Activated CD4-positive, alpha-beta memory T cell treated with anti-CD3 and anti-CD28 coated beads, Interleukin-2, amount 10 ng/mL, durations not matched to agents 7 days and 5 days (primary cell): ENCODE measurements at regions not wholly inside any gene's neighbourhood (a gene's known extent, or its start where the extent isn't known, plus 50 kb on each side); places are given as distances from the start of the nearest gene placed in this dataset.
"Not testable (repeated sequence)": the region's sequence is repeated elsewhere in the genome, so short reads cannot be mapped to it uniquely, and the experiment has no call there.

Experiments used
- CTCF ChIA-PET: fragments of 350-600 bp; sonication (Branson Sonifier 250); formaldehyde crosslinking; loops from one replicate; lab custom pipeline; 2021; ENCODE audit warnings: antibody characterized with exemption, inconsistent platforms; lab: Charles Lee
- POLR2A ChIA-PET: fragments of 350-600 bp; sonication (Branson Sonifier 250); formaldehyde crosslinking; loops from one replicate; lab custom pipeline; 2021; ENCODE audit warnings: antibody characterized with exemption; lab: Charles Lee
- DNase-seq: peaks from one replicate; pipeline ENCODE4 v3.0.0-alpha.2; 2020
- H3K27ac Mint-ChIP-seq: one replicate; pipeline ENCODE4 v1.8.0; 2021; ENCODE audit warnings: mild to moderate bottlenecking, mixed read lengths
- H3K27me3 Mint-ChIP-seq: one replicate; pipeline ENCODE4 v1.8.0; 2021; ENCODE audit warnings: mixed read lengths
- H3K36me3 Mint-ChIP-seq: one replicate; pipeline ENCODE4 v1.8.0; 2021; ENCODE audit warnings: low read depth, mixed read lengths
- H3K4me1 Mint-ChIP-seq: one replicate; pipeline ENCODE4 v1.8.0; 2021; ENCODE audit warnings: mixed read lengths
- H3K4me3 Mint-ChIP-seq: one replicate; pipeline ENCODE4 v1.8.0; 2021; ENCODE audit warnings: mild to moderate bottlenecking, mixed read lengths
- H3K9me3 Mint-ChIP-seq: one replicate; pipeline ENCODE4 v1.8.0; 2021; ENCODE audit warnings: mixed read lengths

DNA sequence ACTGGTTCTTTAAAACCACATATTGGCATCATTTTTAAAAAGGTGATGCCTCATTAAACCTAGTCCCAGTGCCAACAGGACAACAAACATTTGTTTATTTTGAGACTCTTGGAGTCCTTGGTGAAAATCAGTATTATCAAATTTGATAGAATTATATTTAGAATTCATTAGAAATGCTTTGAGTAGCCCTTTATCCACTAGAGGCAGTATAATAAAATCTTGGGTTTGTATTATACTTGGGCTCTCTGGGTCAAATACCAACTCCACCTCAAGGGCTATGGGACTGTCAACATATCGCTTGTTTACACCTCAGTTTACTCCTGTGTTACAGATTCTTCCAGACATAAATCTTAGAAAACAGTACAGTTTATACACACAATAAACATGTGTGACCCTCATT, 335.7 kb upstream of the FSTL5 start:
- CTCF ChIA-PET, result no interaction called here
- Mint-ChIP-seq H3K36me3 (no peaks in the 10 kb centered on the region), H3K27ac (no peak overlapping the region), H3K27me3 (no peaks in the 10 kb centered on the region), H3K4me3 (no peak overlapping the region), H3K9me3 (no peaks in the 10 kb centered on the region), H3K4me1 (no peaks in the 10 kb centered on the region)
- no peak for DNase-seq
- POLR2A ChIA-PET, result no interaction called here

GRCh38 chr4:162498168-162498567, 334.4 kb upstream of the FSTL5 start:
- no peak for DNase-seq
- Mint-ChIP-seq H3K36me3 (no peaks in the 10 kb centered on the region), H3K27me3 (no peaks in the 10 kb centered on the region), H3K9me3 (no peaks in the 10 kb centered on the region), H3K4me1 (no peaks in the 10 kb centered on the region), H3K4me3 (no peak overlapping the region), H3K27ac (no peak overlapping the region)
- ChIA-PET POLR2A (no interaction called here), CTCF (interaction anchor here (0.9 to 1.7 kb wide), 4 partner anchors 9 to 1052 kb away, joined by 3 to 11 read pairs (median 4); no protein-coding TSS in a partner anchor)

GRCh38 chr4:162497564-162498167, 333.9 kb upstream of the FSTL5 start:
- Mint-ChIP-seq H3K9me3 (no peaks in the 10 kb centered on the region), H3K36me3 (no peaks in the 10 kb centered on the region), H3K27me3 (no peaks in the 10 kb centered on the region), H3K4me1 (no peaks in the 10 kb centered on the region), H3K4me3 (no peak overlapping the region), H3K27ac (no peak overlapping the region)
- ChIA-PET POLR2A (no interaction called here), CTCF (interaction anchor here (0.9 to 1.7 kb wide), 4 partner anchors 10 to 1053 kb away, joined by 3 to 11 read pairs (median 4); no protein-coding TSS in a partner anchor)
- DNase-seq, result peak; percentile 18

- Mint-ChIP-seq H3K27ac (no peak overlapping the region), H3K4me1 (no peaks in the 10 kb centered on the region), H3K9me3 (no peaks in the 10 kb centered on the region), H3K27me3 (no peaks in the 10 kb centered on the region), H3K36me3 (no peaks in the 10 kb centered on the region), H3K4me3 (no peak overlapping the region)
- ChIA-PET POLR2A (no interaction called here), CTCF (no interaction called here)
- DNase-seq, result no peak
Observed at GRCh38 chr4:162494935-162495334, 331.1 kb upstream of the FSTL5 start.

DNA sequence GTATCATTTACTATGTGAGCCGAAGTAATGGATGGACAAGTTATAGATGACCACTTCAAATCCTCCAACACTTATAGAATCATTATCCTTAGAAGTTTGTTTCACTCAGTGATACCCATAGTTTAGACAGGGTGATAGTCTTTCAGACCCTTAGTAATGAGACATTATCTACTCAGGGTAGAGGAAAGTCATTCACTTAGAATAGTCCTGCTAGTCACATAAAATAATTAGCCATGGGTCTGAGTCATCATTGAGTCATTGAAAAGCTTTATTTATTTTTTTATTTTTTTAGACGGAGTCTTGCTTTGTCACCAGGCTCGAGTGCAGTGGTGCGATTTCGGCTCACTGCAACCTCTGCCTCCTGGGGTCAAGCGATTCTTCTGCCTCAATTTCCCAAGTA, 321.7 kb upstream of the FSTL5 start:
- Mint-ChIP-seq H3K4me1 (no peaks in the 10 kb centered on the region), H3K4me3 (no peak overlapping the region), H3K36me3 (no peaks in the 10 kb centered on the region), H3K27ac (no peak overlapping the region), H3K9me3 (no peaks in the 10 kb centered on the region), H3K27me3 (no peaks in the 10 kb centered on the region)
- POLR2A ChIA-PET, result no interaction called here
- CTCF ChIA-PET, result no interaction called here
- no peak for DNase-seq

DNA sequence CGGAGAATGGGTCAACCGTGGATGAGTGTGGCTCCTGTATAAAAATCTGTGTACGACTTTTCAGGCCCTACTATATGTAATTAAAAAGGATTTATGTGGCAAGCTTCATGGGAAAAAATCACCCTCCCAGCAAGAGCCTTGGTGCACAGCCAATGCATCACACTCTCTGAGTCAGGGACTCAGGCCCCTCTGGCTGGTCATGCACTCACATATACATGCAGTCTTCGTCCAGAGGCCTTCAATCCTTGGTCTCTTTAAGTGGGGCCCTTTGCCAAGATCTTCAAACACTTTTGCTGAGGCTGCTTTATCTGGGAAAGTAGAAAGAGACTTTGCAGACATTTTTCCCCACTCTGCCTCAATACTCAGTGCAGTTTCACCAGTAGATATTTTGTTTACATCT, 311.4 kb upstream of the FSTL5 start:
- ChIA-PET CTCF (no interaction called here), POLR2A (no interaction called here)
- no peak overlapping the region for H3K4me3 Mint-ChIP-seq
- DNase-seq, result no peak
- H3K27ac Mint-ChIP-seq, result no peak overlapping the region
- no peaks in the 10 kb centered on the region for H3K36me3 Mint-ChIP-seq
- H3K9me3 Mint-ChIP-seq, result no peaks in the 10 kb centered on the region
- H3K27me3 Mint-ChIP-seq, result no peaks in the 10 kb centered on the region
- no peaks in the 10 kb centered on the region for H3K4me1 Mint-ChIP-seq

DNA sequence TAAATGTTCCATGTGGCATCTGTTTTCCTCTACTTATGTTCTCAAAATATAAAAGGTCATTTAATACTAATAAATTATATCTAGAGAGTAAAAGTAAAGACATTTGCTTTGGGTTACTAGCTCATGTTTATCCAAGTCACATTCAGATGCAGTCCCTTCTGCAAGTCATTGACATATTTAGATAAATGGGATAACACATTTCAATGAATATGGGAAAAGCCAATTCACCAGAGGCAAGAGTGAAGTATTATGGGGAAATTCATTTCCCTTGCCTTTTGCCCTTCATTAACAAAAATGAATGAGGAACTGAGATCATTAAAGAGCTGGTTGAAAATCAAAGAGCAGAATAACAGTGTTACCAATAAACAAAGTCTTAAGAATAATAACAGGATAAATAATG, 306.2 kb upstream of the FSTL5 start:
- CTCF ChIA-PET, result no interaction called here
- Mint-ChIP-seq H3K36me3 (no peaks in the 10 kb centered on the region), H3K27me3 (no peaks in the 10 kb centered on the region), H3K9me3 (no peaks in the 10 kb centered on the region), H3K4me1 (no peaks in the 10 kb centered on the region), H3K4me3 (no peak overlapping the region), H3K27ac (no peak overlapping the region)
- POLR2A ChIA-PET, result no interaction called here
- no peak for DNase-seq

- H3K27me3 Mint-ChIP-seq, H3K36me3 Mint-ChIP-seq, CTCF ChIA-PET, H3K4me1 Mint-ChIP-seq, H3K4me3 Mint-ChIP-seq, POLR2A ChIA-PET, H3K27ac Mint-ChIP-seq, DNase-seq, H3K9me3 Mint-ChIP-seq: not testable (repeated sequence)
Observed at GRCh38 chr4:162465356-162465755, 301.6 kb upstream of the FSTL5 start.

DNA sequence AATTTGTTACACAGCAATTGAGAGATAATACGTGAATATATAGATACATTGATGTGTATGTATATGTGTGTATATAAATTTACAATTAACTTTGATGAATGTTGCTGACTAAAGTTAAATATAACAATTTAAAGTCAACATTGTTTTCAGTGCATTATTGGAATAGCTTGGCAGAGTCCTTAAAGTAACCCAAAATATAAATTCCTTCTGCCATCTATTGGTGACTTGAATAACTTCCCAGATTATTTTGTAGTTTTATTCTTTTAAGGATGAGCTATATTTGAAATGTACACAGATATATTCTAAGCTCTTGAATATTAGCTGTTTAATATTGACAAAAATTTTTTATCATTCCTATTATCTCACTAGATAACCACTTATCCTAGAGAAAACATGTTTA, 298.2 kb upstream of the FSTL5 start:
- Mint-ChIP-seq H3K36me3 (no peaks in the 10 kb centered on the region), H3K27ac (no peak overlapping the region), H3K4me1 (no peaks in the 10 kb centered on the region), H3K9me3 (no peaks in the 10 kb centered on the region), H3K4me3 (no peak overlapping the region), H3K27me3 (no peaks in the 10 kb centered on the region)
- DNase-seq, result no peak
- POLR2A ChIA-PET, result no interaction called here
- CTCF ChIA-PET, result no interaction called here

DNA sequence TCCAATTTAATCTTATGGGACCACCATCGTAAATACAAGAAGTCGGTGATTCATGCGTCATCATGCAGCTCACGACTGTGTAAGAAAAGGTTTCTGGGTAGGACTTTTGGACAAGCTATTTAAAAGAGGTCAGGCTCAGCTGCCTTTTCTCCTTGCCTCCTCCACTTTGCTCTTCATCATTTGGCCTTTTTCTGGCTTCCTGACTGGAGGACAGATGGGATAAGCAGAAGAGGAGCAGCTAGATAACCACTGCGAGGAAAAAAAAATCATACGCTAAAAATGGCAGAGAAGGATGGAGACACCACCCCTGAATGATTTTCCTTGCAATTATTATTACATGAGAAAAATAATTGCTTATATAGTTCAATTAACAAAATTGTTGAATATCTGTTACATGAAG, 294.3 kb upstream of the FSTL5 start:
- Mint-ChIP-seq H3K4me3 (no peak overlapping the region), H3K9me3 (no peaks in the 10 kb centered on the region), H3K27me3 (no peaks in the 10 kb centered on the region), H3K27ac (no peak overlapping the region), H3K36me3 (no peaks in the 10 kb centered on the region), H3K4me1 (no peaks in the 10 kb centered on the region)
- ChIA-PET POLR2A (no interaction called here), CTCF (no interaction called here)
- no peak for DNase-seq

DNA sequence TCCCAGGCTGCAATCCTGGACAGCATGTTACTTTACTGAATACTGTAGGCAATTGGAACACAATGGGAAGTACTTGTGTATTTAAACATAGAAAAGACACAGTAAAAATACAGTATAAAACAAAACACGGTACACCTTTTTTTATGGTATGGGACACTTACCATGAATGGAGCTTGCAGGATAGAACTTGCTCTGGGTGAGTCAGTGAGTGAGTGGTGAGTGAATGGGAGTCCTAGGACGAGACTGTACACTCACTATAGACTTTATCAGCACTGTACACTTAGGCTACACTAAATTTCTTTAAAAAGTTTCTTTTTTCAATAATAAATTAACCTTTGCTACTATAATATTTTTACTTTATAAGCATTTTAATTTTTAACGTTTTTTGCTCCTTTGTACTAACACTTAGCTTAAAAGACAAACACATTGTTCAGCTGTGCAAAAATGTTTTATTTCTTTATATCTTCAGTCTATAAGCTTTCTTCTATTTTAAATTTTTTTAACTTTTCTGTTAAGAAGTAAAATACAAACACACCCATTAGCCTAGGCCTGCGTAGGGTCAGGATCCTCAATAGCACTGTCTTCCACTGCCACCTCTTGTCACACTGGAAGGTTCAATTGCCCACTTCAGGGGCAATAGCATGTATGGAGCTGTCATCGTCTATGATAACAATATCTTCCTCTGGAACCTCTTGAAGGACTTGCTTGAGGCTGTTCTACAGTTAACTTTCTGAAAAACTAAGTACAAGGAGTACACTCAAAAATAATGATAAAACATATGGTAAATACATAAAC, 293.5 kb upstream of the FSTL5 start:
- ChIA-PET POLR2A (no interaction called here), CTCF (no interaction called here)
- Mint-ChIP-seq H3K27me3 (no peaks in the 10 kb centered on the region), H3K4me3 (no peak overlapping the region), H3K36me3 (no peaks in the 10 kb centered on the region), H3K27ac (no peak overlapping the region), H3K4me1 (no peaks in the 10 kb centered on the region), H3K9me3 (no peaks in the 10 kb centered on the region)
- no peak for DNase-seq

GRCh38 chr4:162456106-162456505, 292.3 kb upstream of the FSTL5 start:
- POLR2A ChIA-PET, result no interaction called here
- Mint-ChIP-seq H3K4me3 (no peak overlapping the region), H3K9me3 (no peaks in the 10 kb centered on the region), H3K27me3 (no peaks in the 10 kb centered on the region), H3K27ac (no peak overlapping the region), H3K36me3 (no peaks in the 10 kb centered on the region), H3K4me1 (no peaks in the 10 kb centered on the region)
- CTCF ChIA-PET, result no interaction called here
- DNase-seq, result no peak

DNA sequence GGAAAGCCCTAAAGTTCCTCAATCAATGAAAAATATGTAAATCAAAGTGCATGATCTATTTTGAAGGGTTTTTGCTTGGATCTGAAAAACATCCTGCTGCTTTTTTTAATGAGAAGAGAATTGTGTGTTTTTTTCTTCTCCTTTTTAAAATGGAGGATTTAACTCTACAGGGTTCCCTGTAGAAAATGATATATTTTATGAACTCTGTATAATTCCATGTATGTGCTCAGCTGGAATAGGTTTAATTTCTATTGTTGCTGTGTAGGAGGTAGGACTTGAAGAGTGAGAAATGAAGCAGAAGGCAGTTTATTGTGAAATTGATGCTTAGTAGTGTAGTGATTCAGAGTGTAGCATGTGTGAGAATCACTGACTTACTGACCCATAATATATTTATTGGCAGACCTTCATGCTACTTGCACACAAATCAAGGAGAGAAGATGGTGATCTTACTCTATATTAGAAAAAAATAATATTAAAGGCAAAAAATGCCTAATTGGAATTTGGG, 286.8 kb upstream of the FSTL5 start:
- DNase-seq, result no peak
- Mint-ChIP-seq H3K9me3 (no peaks in the 10 kb centered on the region), H3K36me3 (no peaks in the 10 kb centered on the region), H3K4me1 (no peaks in the 10 kb centered on the region), H3K4me3 (no peak overlapping the region), H3K27me3 (no peaks in the 10 kb centered on the region), H3K27ac (no peak overlapping the region)
- ChIA-PET CTCF (no interaction called here), POLR2A (no interaction called here)

DNA sequence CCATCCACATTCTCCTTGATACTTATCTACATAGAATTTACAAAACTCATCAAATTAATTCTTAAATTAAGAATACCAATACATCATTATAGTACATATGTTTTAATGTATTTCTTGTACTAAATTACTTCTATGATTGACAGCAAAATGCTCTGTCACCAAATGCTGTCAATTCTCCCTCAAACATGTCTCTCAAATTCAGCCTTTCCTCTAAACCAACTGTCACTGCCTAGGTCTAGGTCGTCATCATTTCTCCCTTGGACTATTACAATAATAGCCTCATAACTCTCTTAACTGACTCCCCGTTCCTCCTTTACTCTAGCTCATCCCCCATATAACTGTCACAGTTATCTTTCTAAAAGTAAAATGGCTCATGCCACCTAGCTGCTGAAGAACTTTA, 279.7 kb upstream of the FSTL5 start:
- H3K4me1 Mint-ChIP-seq, result no peaks in the 10 kb centered on the region
- no peaks in the 10 kb centered on the region for H3K9me3 Mint-ChIP-seq
- DNase-seq, result no peak
- no peaks in the 10 kb centered on the region for H3K36me3 Mint-ChIP-seq
- ChIA-PET CTCF (no interaction called here), POLR2A (no interaction called here)
- no peaks in the 10 kb centered on the region for H3K27me3 Mint-ChIP-seq
- no peak overlapping the region for H3K4me3 Mint-ChIP-seq
- H3K27ac Mint-ChIP-seq, result no peak overlapping the region
